ENCODE measurements at regions not wholly inside any gene's neighbourhood (a gene's known extent, or its start where the extent isn't known, plus 50 kb on each side); places are given as distances from the start of the nearest gene placed in this dataset.
"Not testable (repeated sequence)": the region's sequence is repeated elsewhere in the genome, so short reads cannot be mapped to it uniquely, and the experiment has no call there.

DNA sequence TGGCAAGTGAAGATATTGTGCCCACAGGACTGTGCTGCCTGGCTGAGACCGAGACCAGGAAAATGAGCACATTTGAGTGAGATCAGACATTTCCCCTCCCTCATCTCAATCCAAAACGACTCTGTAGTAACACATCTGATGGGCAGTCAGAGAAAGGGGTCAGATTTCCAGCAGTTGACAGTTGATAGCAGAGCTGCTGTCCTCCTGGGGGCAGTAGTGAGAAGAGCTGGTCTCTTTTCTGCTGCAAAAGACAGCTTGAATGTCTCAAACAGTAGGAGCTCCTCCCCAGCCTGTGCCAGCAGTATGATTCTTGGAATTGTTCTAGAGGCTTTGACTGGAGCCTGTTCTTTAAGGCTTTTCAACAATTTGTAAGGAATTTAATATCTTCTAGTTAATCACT, 1396.3 kb downstream of the RPIA start:
- TF ChIP-seq, protein P1, sequence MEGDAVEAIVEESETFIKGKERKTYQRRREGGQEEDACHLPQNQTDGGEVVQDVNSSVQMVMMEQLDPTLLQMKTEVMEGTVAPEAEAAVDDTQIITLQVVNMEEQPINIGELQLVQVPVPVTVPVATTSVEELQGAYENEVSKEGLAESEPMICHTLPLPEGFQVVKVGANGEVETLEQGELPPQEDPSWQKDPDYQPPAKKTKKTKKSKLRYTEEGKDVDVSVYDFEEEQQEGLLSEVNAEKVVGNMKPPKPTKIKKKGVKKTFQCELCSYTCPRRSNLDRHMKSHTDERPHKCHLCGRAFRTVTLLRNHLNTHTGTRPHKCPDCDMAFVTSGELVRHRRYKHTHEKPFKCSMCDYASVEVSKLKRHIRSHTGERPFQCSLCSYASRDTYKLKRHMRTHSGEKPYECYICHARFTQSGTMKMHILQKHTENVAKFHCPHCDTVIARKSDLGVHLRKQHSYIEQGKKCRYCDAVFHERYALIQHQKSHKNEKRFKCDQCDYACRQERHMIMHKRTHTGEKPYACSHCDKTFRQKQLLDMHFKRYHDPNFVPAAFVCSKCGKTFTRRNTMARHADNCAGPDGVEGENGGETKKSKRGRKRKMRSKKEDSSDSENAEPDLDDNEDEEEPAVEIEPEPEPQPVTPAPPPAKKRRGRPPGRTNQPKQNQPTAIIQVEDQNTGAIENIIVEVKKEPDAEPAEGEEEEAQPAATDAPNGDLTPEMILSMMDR (IDR thresholded peaks at IDR 0.05), result not testable (repeated sequence)
- not testable (repeated sequence) for TF ChIP-seq POLR2AphosphoS5, POLR2A, EP300 (IDR thresholded peaks at IDR 0.05)

All from gastroesophageal sphincter (tissue), 3 donors.